GM13976 (cell line): ENCODE measurements at regions not wholly inside any gene's neighbourhood (a gene's known extent, or its start where the extent isn't known, plus 50 kb on each side); places are given as distances from the start of the nearest gene placed in this dataset.

Experiments
- DNase-seq: peaks from one replicate; pipeline ENCODE4 v3.0.0; 2012; ENCODE audit warnings: low spot score
- in situ Hi-C: fragments of 300-500 bp; cut with MboI; formaldehyde crosslinking; loops from one replicate; pipeline ENCODE4 v1.12.0; 2022; ENCODE audit warnings: low sequenced_read_pairs, mixed read lengths, inconsistent platforms; ENCODE audit not compliant: unreplicated experiment
- TF ChIP-seq, protein P1 (sequence below): IDR thresholded peaks from 2 replicates; pipeline ENCODE4 v1.5.1; 2012; ENCODE audit warnings: borderline replicate concordance, mild to moderate bottlenecking; ENCODE audit not compliant: insufficient read depth; ENCODE audit errors: extremely low read depth, missing control alignments, control extremely low read depth

DNA sequence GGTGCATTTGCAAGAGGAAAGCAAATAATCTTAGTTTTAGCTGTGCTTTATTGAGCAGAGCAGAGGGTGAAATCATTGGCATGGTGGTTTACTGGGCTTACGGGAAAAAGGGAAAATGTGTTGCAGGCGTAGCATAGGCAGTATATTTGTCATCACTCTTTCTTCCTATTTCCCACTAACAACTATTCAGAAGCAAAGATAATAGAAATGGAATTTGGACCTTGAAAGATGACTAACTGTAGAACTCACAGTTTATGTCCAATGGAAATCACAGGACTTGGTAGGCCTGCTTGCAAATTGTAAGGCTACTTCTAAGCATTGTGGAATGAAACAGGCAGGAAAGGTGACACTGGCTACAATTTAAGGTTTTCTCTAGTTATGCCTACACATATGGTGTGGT lies 611.9 kb upstream of the MAN1A1 start:
- no peak for DNase-seq
- in situ Hi-C loops, result no loop called here
- TF ChIP-seq, protein P1, sequence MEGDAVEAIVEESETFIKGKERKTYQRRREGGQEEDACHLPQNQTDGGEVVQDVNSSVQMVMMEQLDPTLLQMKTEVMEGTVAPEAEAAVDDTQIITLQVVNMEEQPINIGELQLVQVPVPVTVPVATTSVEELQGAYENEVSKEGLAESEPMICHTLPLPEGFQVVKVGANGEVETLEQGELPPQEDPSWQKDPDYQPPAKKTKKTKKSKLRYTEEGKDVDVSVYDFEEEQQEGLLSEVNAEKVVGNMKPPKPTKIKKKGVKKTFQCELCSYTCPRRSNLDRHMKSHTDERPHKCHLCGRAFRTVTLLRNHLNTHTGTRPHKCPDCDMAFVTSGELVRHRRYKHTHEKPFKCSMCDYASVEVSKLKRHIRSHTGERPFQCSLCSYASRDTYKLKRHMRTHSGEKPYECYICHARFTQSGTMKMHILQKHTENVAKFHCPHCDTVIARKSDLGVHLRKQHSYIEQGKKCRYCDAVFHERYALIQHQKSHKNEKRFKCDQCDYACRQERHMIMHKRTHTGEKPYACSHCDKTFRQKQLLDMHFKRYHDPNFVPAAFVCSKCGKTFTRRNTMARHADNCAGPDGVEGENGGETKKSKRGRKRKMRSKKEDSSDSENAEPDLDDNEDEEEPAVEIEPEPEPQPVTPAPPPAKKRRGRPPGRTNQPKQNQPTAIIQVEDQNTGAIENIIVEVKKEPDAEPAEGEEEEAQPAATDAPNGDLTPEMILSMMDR, result no peak

DNA sequence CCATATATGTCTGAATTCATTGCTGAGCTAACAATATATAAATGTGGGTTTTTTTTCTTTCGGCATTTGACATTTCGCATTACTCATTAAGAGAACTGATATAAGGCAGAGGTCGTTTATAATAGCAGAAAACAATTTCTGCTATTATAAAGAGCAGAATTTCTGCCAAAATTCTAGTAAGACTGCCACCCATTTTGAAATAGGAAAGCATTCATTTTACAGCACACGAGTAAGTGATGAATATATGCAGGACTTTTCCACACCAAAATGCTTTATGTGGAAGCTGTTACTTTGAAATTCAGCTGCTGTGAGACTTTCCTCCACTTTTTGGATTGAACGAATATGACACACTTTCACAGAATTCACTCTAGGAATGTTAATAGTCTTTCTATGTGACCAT lies 610.9 kb upstream of the MAN1A1 start:
- in situ Hi-C loops, result no loop called here

DNA sequence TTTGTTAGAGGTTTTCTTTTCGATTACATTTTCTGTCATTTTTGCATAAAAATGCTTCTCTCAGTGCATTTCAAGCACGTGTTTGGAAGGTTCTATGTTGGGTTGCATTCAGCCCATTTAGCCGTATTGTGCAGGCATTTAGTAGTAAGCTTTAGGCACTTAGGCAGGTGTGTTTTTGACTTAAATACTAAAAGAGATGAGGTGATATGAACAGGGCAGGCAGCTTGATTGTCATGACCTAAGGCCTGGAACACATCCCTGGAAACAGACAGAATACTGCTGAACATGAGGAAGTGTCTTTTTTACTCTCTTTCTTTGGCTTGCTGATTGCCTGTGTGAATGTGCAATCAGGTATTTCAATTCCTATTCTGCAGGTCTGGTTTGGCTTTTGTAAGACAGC lies 610.5 kb upstream of the MAN1A1 start:
- DNase-seq, result no peak
- TF ChIP-seq, protein P1, result no peak
- in situ Hi-C loops, result no loop called here

More for the DNA sequence above, 610.9 kb upstream of the MAN1A1 start:
- TF ChIP-seq, protein P1, result no peak
- DNase-seq, result no peak

DNA sequence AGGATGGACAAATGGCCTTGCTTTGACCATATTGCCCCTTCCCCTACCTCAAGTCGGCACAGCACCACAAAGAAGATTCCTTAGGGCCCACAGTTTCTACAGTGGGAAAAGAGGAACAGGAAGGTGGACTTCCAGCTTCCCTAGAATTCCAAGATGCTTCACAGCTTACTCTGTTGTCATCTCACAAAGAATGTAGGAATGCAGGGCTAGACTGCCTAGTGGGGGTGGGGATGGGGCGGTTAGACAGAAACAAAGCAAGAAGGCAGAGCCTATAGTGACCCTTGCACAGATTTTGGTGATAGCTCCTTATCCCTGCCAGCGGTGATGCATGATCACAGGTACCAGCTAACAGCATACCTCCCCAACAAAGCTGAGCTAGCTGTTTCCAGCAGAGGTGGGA lies 607.6 kb upstream of the MAN1A1 start:
- no peak for DNase-seq
- TF ChIP-seq, protein P1, result no peak
- in situ Hi-C loops, result no loop called here

DNA sequence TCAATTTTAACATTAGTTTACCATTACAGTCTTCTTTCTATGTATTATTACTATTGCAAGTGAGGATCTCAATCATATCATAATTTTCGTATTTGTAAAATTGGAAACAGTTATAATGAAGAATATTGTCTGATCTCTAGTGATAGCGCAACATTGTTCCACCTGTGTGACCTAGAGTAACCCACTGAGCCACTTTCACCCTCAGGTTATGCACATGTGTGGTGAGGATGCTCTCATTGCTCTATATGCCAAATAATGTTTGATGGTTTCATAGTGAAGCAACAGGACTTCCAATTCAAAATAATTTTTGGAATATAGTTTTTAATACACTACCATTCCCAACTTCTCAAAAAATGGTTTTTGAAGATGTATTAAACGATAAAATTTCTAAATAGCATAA lies 603.1 kb upstream of the MAN1A1 start:
- in situ Hi-C loops, result no loop called here
- no peak for DNase-seq
- TF ChIP-seq, protein P1, result no peak

DNA sequence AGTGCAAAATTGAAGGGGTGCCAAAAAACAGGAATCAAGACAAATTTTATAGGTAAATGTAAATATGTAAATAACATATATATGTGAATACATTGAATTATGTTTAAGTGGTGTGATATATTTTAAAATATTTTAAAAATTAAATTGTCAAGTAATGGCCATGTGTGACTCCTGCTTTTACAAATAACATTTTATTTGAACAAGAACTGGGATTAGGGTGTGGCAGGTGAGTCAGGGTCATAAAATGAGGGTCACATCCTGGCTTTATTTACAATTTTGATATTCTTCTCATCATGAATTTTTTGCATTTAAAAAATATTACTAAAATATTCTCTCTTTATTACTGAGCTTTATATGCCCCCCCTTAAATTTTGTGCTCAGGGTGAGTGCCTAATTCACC lies 601.1 kb upstream of the MAN1A1 start:
- in situ Hi-C loops, result no loop called here
- DNase-seq, result no peak
- TF ChIP-seq, protein P1, result no peak
